VCaP (cell line): ENCODE measurements at regions not wholly inside any gene's neighbourhood (a gene's known extent, or its start where the extent isn't known, plus 50 kb on each side); places are given as distances from the start of the nearest gene placed in this dataset.

Source experiments
- H3K27ac ChIP-seq: fragments of 450-650 bp; 2 replicates; pipeline ENCODE4 v1.5.1; 2017
- CTCF ChIP-seq: fragments of 450-650 bp; conservative IDR thresholded peaks from 2 replicates; pipeline ENCODE4 v1.5.1; 2017; ENCODE audit warnings: mild to moderate bottlenecking, moderate library complexity

GRCh38 chr2:22499082-22499839 is 885.7 kb upstream of the KLHL29 start:
- no peak overlapping the region for H3K27ac ChIP-seq
- TF ChIP-seq CTCF = no peak

GRCh38 chr2:22500555-22500935 is 884.4 kb upstream of the KLHL29 start:
- no peak for TF ChIP-seq CTCF
- no peak overlapping the region for H3K27ac ChIP-seq

GRCh38 chr2:22501851-22502250 is 883.1 kb upstream of the KLHL29 start:
- H3K27ac ChIP-seq = no peak overlapping the region
- no peak for TF ChIP-seq CTCF

GRCh38 chr2:22513563-22513962 is 871.4 kb upstream of the KLHL29 start:
- no peak for TF ChIP-seq CTCF
- no peak overlapping the region for H3K27ac ChIP-seq

GRCh38 chr2:22517141-22517540 is 867.8 kb upstream of the KLHL29 start:
- H3K27ac ChIP-seq = no peak overlapping the region
- TF ChIP-seq CTCF = no peak

- no peak for TF ChIP-seq CTCF
- no peak overlapping the region for H3K27ac ChIP-seq
These were observed 866.3 kb upstream of the KLHL29 start for GRCh38 chr2:22518641-22519040.

- TF ChIP-seq CTCF = no peak
- no peak overlapping the region for H3K27ac ChIP-seq
These were observed 864.4 kb upstream of the KLHL29 start for GRCh38 chr2:22520369-22521288.
